ENCODE measurements at regions not wholly inside any gene's neighbourhood (a gene's known extent, or its start where the extent isn't known, plus 50 kb on each side); places are given as distances from the start of the nearest gene placed in this dataset.
A peak's percentile ranks its signal among the peaks of the same experiment; 100 is the strongest.

DNA sequence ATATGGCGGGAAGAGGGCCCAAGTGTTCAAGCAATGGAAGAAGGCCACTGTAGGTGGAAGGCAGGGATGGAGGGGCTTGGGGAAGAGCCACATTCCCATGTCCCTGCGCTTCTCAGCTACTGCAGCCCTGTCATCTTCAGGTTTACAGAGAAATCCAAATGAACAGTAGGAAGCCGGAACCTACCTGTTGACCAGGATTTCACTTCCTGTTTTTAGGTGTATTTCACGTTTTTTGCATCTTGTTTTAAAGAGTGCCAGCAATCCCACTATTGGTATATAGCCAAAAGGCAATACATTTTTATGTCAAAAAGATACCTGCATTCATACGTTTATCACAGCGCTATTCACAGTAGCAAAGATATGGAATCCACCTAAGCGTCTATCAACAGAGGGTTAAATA, 159.2 kb downstream of the SLC35B3 start:
- no peak for DNase-seq (ENCODE audit: low read depth)

- no peak for DNase-seq (ENCODE audit: low read depth)
Observed at GRCh38 chr6:8275667-8276066, 159.7 kb downstream of the SLC35B3 start.

- DNase-seq (ENCODE audit: low read depth), result no peak
Observed at GRCh38 chr6:8274226-8274625, 161.1 kb downstream of the SLC35B3 start.

- no peak for DNase-seq (ENCODE audit: low read depth)
Observed at GRCh38 chr6:8269872-8270454, 165.4 kb downstream of the SLC35B3 start.

DNA sequence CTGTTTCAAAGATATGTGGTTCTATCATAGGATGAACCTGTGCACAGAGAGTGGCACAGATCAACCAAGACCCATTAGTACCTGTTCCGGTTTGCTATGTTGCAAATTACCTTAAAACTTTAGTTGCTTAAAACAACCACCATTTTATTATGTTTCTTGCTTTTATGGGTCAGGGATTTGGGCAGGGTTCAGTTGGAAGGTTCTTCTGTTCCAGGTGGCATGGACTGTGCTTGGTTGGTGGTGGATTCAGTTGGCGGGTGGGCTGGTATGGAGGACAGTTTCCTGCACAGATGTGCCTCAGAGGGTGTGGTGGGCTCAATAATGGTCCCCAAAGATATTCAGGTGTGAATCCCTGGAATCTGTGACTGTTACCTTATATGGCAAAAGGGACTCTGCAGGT, 166.3 kb downstream of the SLC35B3 start:
- no peak for DNase-seq (ENCODE audit: low read depth)

- no peak for DNase-seq (ENCODE audit: low read depth)
Observed at GRCh38 chr6:8268606-8269005, 166.3 kb upstream of the EEF1E1 start.

- no peak for DNase-seq (ENCODE audit: low read depth)
Observed at GRCh38 chr6:8268156-8268555, 165.8 kb upstream of the EEF1E1 start.

GRCh38 chr6:8260610-8261009, 158.3 kb upstream of the EEF1E1 start:
- DNase-seq (ENCODE audit: low read depth), result no peak

GRCh38 chr6:8246403-8246802, 144.1 kb upstream of the EEF1E1 start:
- no peak for DNase-seq (ENCODE audit: low read depth)

DNA sequence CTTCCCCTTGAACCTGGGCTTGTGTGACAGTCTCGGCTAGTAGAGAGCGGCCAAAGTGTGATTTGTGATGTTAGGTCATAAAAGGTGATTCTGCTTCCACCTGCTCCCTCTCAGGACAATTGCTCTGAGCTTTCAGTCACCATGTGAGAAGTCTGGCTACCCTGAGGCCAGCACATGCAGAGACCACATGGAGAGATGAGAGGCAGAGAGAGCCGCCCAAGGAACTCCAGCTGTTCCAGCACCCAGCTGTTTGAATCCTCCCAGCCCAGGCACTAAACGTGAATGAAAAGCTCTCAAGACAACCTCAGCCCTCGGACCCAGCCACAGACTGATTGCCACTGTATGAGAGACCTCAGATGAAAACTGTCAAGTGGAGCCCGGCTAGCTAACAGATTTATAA, 143.4 kb upstream of the EEF1E1 start:
- DNase-seq (ENCODE audit: low read depth), result no peak

DNA sequence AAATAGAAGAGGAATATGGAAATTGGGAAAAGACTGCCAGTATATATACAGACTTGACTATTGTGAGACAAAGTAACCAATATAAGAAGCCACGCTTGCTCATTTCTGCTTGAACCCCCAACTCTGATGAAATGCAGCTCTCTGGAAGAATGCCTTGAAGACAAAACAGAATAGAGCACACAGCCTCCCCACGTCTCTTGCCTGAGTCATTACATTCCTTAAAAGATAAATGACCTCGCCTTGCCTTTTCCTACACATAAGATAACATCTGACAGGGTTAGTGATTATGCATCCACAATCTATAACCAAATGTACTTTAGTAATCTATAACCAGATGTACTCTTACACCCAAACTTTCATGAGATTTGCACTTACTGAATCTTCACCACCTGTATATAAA, 141.1 kb upstream of the EEF1E1 start:
- DNase-seq (ENCODE audit: low read depth), result peak; percentile 50

GRCh38 chr6:8242885-8243284, 140.5 kb upstream of the EEF1E1 start:
- no peak for DNase-seq (ENCODE audit: low read depth)

- DNase-seq (ENCODE audit: low read depth), result no peak
Observed at GRCh38 chr6:8240301-8240700, 138.0 kb upstream of the EEF1E1 start.

GRCh38 chr6:8238773-8239683, 136.7 kb upstream of the EEF1E1 start:
- DNase-seq (ENCODE audit: low read depth), result no peak

DNA sequence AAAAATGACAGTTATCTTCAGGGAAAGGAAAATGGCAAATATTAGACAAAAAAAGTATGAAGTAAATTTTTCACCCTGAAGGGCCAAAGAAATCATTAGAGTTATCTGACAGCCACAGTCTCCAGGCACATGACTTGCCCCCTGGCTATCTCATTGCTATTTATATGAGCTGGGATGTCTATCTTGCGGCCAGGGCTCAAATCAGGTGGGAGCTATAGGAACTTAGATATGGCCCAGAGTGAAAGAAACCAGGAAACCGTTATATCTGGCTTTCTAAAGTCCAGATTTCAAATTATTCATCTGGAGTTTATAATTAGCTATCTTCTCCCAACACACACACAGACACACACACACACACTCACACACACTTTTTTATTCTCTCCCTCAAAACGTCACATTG, 135.3 kb upstream of the EEF1E1 start:
- no peak for DNase-seq (ENCODE audit: low read depth)

GRCh38 chr6:8236956-8237355, 134.6 kb upstream of the EEF1E1 start:
- no peak for DNase-seq (ENCODE audit: low read depth)

- DNase-seq (ENCODE audit: low read depth), result no peak
Observed at GRCh38 chr6:8234321-8234720, 132.0 kb upstream of the EEF1E1 start.

GRCh38 chr6:8231956-8232355, 129.6 kb upstream of the EEF1E1 start:
- no peak for DNase-seq (ENCODE audit: low read depth)

- DNase-seq (ENCODE audit: low read depth), result no peak
Observed at GRCh38 chr6:8229915-8230756, 127.8 kb upstream of the EEF1E1 start.

GRCh38 chr6:8225113-8225512, 122.8 kb upstream of the EEF1E1 start:
- DNase-seq (ENCODE audit: low read depth), result no peak

DNA sequence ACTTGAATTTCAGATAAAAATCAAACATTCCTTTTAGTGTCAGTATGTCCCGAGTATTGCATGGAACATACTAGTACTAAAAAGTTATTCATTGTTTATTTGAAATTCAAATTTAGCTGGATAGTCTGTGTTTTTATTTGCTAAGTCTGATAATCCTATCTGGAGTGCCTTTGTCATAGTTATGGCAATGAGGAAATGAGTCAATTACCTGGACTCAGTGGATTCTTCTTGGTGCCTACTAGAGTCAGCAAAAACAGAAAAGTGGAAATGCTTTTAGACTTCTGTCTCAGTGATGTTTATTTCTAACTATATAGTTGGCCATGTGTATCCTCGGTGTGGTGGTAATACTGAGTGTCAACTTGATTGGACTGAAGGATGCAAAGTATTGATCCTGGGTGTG, 121.3 kb upstream of the EEF1E1 start:
- DNase-seq (ENCODE audit: low read depth), result no peak

DNA sequence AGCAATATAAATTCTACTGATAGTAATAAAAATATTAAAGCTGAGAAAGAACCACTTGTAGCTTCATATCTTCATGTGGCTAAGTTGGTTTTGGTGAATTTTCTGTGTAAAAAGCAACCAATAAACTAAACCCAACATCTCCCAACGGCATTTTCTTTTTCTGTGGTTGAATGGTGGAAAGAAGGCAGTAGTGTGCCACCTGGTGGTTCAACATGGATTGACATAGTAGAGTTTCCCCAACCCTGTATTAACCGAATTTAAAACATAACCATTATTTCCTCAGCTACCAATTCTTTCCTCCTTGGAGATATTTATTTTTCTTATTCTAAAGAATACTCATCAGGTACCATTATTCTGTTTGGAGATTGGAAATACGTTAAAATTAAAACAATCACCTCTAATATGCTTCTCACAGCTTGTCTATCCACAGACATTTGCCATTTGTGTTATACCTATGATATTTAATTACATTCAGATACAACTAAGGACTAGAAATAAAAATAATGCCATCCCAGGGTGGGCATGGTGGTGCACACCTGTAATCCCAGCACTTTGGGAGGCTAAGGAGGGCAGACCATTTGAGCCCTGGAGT, 117.1 kb upstream of the EEF1E1 start:
- peak; percentile 33 for DNase-seq (ENCODE audit: low read depth)
